Upper lobe of left lung (tissue), 6 donors: ENCODE measurements at regions not wholly inside any gene's neighbourhood (a gene's known extent, or its start where the extent isn't known, plus 50 kb on each side); places are given as distances from the start of the nearest gene placed in this dataset.
"Not testable (repeated sequence)": the region's sequence is repeated elsewhere in the genome, so short reads cannot be mapped to it uniquely, and the experiment has no call there.

ENCODE experiments used
- ATAC-seq, 2 donors: fragments of 200-7000 bp; cut with Tn5 transposase; one replicate each; pipeline ENCODE4 v1.9.1; 2022; ENCODE audit warnings: mild to moderate bottlenecking in 2 of 2, moderate library complexity in 2 of 2; ENCODE audit not compliant: low FRiP score in 2 of 2
- DNase-seq, 2 donors: peaks; one replicate each; pipeline ENCODE4 v3.0.0-alpha.2; 2019 to 2020
- H3K27ac ChIP-seq, 4 donors: fragments of 200-600 bp; sonication (generic); one replicate each; pipeline ENCODE4 v1.5.1; 2016 to 2019
- H3K27me3 ChIP-seq, 4 donors: fragments of 200-600 bp; sonication (generic); one replicate each; pipeline ENCODE4 v1.5.1; 2017 to 2019
- H3K36me3 ChIP-seq, 4 donors: fragments of 200-600 bp; sonication (generic); one replicate each; pipeline ENCODE4 v1.5.1; 2016 to 2019
- H3K4me1 ChIP-seq, 4 donors: fragments of 200-600 bp; sonication (generic); one replicate each; pipeline ENCODE4 v1.5.1; 2018 to 2019
- H3K4me3 ChIP-seq, 4 donors: fragments of 200-600 bp; sonication (generic); one replicate each; pipeline ENCODE4 v1.5.1; 2017 to 2019; ENCODE audit warnings: mild to moderate bottlenecking in 2 of 4, moderate library complexity in 1 of 4
- H3K9me3 ChIP-seq, 4 donors: fragments of 200-600 bp; sonication (generic); one replicate each; pipeline ENCODE4 v1.5.1; 2018 to 2019
- EP300 ChIP-seq, 4 donors: sonication (generic); formaldehyde crosslinking; IDR thresholded peaks; one replicate each; pipeline ENCODE4 v1.5.1; 2017; ENCODE audit warnings: antibody characterized with exemption in 4 of 4, control low read depth in 2 of 4
- POLR2A ChIP-seq, 4 donors: fragments of 450-650 bp; IDR thresholded peaks; one replicate each; pipeline ENCODE4 v1.5.1; 2016 to 2017; ENCODE audit warnings: antibody characterized with exemption in 4 of 4, mild to moderate bottlenecking in 2 of 4
- POLR2AphosphoS5 ChIP-seq, 2 donors: sonication (generic); formaldehyde crosslinking; IDR thresholded peaks; one replicate each; pipeline ENCODE4 v1.5.1; 2017; ENCODE audit warnings: antibody characterized with exemption in 2 of 2
- WGBS, 2 donors: methylation state at CpG; one replicate each; pipeline ENCODE4 v1.1.5; 2017 to 2018; 5-methylcytosine and 5-hydroxymethylcytosine counted together
- TF ChIP-seq, protein P1 (sequence below), 6 experiments: fragments of 450-650 bp in 4 of 6; fragments of 200-600 bp in 2 of 6; sonication (generic) in 2 of 6; IDR thresholded peaks; one replicate each; pipeline ENCODE4 v1.5.1; 2016 to 2019; ENCODE audit warnings: antibody characterized with exemption in 6 of 6
- donor health status: DM: no; HTN: no; CAD: no; lungs with moderate emphysema.
- donor health status: DM: no; HTN: yes; CAD: no; lungs with severe emphysema.

- Histone ChIP-seq H3K4me1 (peaks cover 0 to 17% (median 7%) of the 10 kb centered on the region in 4 donors), H3K27ac (no peak overlapping the region), H3K9me3 (no peaks in the 10 kb centered on the region), H3K4me3 (no peak overlapping the region), H3K27me3 (no peaks in the 10 kb centered on the region), H3K36me3 (no peaks in the 10 kb centered on the region)
- TF ChIP-seq, protein P1, sequence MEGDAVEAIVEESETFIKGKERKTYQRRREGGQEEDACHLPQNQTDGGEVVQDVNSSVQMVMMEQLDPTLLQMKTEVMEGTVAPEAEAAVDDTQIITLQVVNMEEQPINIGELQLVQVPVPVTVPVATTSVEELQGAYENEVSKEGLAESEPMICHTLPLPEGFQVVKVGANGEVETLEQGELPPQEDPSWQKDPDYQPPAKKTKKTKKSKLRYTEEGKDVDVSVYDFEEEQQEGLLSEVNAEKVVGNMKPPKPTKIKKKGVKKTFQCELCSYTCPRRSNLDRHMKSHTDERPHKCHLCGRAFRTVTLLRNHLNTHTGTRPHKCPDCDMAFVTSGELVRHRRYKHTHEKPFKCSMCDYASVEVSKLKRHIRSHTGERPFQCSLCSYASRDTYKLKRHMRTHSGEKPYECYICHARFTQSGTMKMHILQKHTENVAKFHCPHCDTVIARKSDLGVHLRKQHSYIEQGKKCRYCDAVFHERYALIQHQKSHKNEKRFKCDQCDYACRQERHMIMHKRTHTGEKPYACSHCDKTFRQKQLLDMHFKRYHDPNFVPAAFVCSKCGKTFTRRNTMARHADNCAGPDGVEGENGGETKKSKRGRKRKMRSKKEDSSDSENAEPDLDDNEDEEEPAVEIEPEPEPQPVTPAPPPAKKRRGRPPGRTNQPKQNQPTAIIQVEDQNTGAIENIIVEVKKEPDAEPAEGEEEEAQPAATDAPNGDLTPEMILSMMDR (IDR thresholded peaks at IDR 0.05): no peak
- TF ChIP-seq EP300 (IDR thresholded peaks at IDR 0.05) (no peak), POLR2AphosphoS5 (IDR thresholded peaks at IDR 0.05) (no peak), POLR2A (IDR thresholded peaks at IDR 0.05) (no peak)
- peak; percentile 15 to 41 for ATAC-seq
- no peak for DNase-seq
- WGBS, 2 donors: 59 to 65% methylated on average over 5 of the region's 5 CpGs
Observed at GRCh38 chr1:8226747-8227146, 91.2 kb upstream of the SLC45A1 start.

DNA sequence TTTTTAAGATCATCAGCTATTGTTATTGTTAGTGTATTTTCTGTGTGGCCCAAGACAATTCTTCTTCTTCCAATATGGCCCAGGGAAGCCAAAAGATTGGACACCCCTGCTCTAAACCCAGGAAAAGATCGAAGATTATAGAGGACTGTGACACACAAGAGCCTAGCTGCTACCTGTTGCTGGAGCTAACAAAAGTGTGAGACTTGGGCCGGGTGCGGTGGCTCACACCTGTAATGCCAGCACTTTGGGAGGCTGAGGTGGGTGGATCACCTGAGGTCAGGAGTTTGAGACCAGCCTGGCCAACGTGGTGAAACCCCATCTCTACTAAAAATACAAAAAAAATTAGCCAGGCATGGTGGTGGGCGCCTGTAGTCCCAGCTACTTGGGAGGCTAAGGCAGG, 91.9 kb upstream of the SLC45A1 start:
- not testable (repeated sequence) for H3K36me3 ChIP-seq, DNase-seq, H3K9me3 ChIP-seq, H3K4me3 ChIP-seq, H3K27me3 ChIP-seq, ATAC-seq, H3K27ac ChIP-seq
- H3K4me1 ChIP-seq: peaks cover 0 to 17% (median 7%) of the 10 kb centered on the region in 4 donors
- WGBS, 2 donors: 88 to 89% methylated on average over 5 of the region's 5 CpGs

GRCh38 chr1:8223526-8223925, 94.4 kb upstream of the SLC45A1 start:
- no peak overlapping the region for H3K4me3 ChIP-seq
- peaks cover under 1 to 18% (median 8%) of the 10 kb centered on the region in 4 donors for H3K4me1 ChIP-seq
- no peaks in the 10 kb centered on the region for H3K9me3 ChIP-seq
- H3K27ac ChIP-seq: no peak overlapping the region
- H3K36me3 ChIP-seq: no peaks in the 10 kb centered on the region
- 82 to 85% methylated on average over 5 of the region's 5 CpGs for WGBS, 2 donors
- ATAC-seq (no peak), DNase-seq (no peak)
- no peaks in the 10 kb centered on the region for H3K27me3 ChIP-seq
- TF ChIP-seq POLR2A (IDR thresholded peaks at IDR 0.05) (no peak), EP300 (IDR thresholded peaks at IDR 0.05) (no peak), POLR2AphosphoS5 (IDR thresholded peaks at IDR 0.05) (no peak)
- TF ChIP-seq, protein P1 (IDR thresholded peaks at IDR 0.05): no peak

GRCh38 chr1:8222789-8223188, 95.1 kb upstream of the SLC45A1 start:
- no peak overlapping the region for H3K27ac ChIP-seq
- ATAC-seq: no peak
- H3K9me3 ChIP-seq: no peaks in the 10 kb centered on the region
- peaks cover 7 to 24% (median 15%) of the 10 kb centered on the region in 4 donors for H3K4me1 ChIP-seq
- H3K4me3 ChIP-seq: no peak overlapping the region
- no peak for TF ChIP-seq POLR2A (IDR thresholded peaks at IDR 0.05)
- TF ChIP-seq, protein P1 (IDR thresholded peaks at IDR 0.05): no peak
- no peaks in the 10 kb centered on the region for H3K27me3 ChIP-seq
- 95 to 96% methylated on average over 10 of the region's 10 CpGs for WGBS, 2 donors
- H3K36me3 ChIP-seq: no peaks in the 10 kb centered on the region
- no peak for DNase-seq

DNA sequence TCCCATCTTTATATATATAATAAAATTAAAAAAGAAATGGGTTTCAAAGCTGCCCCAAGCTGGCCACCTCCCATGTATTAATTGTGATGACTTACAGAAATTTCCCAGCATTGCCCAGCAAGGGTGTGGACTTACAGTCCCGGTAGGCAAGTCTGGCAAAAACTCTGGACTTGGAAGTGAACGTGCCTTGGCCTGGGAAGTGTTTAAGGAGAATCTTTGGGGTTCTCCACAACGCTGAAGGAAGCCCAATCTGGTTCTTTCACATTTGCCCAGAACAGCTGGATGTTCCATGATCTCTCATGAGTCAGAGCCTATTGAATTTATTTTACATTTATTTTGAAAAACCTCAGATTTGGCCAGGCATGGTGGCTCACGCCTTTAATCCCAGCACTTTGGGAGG, 98.4 kb upstream of the SLC45A1 start:
- no peaks in the 10 kb centered on the region for H3K9me3 ChIP-seq
- no peak for TF ChIP-seq POLR2AphosphoS5 (IDR thresholded peaks at IDR 0.05)
- TF ChIP-seq, protein P1 (IDR thresholded peaks at IDR 0.05): no peak
- TF ChIP-seq EP300 (IDR thresholded peaks at IDR 0.05): no peak
- TF ChIP-seq POLR2A (IDR thresholded peaks at IDR 0.05): no peak
- H3K27me3 ChIP-seq: no peaks in the 10 kb centered on the region
- no peak for DNase-seq
- 74 to 81% methylated on average over 4 of the region's 4 CpGs for WGBS, 2 donors
- H3K4me1 ChIP-seq: peaks cover 23 to 34% (median 24%) of the 10 kb centered on the region in 4 donors
- H3K4me3 ChIP-seq: no peak overlapping the region
- H3K36me3 ChIP-seq: no peaks in the 10 kb centered on the region
- ATAC-seq: no peak
- no peak overlapping the region for H3K27ac ChIP-seq
